PFSK-1 (cell line): ENCODE measurements at regions not wholly inside any gene's neighbourhood (a gene's known extent, or its start where the extent isn't known, plus 50 kb on each side); places are given as distances from the start of the nearest gene placed in this dataset.

ENCODE experiments used
- POLR2AphosphoS5 ChIP-seq: IDR thresholded peaks from 2 replicates; pipeline ENCODE4 v1.6.1; 2012; ENCODE audit warnings: low read depth, mild to moderate bottlenecking, control low read depth, low read length, moderate library complexity
- TAF1 ChIP-seq: IDR thresholded peaks from 2 replicates; pipeline ENCODE4 v1.6.1; 2012; ENCODE audit warnings: low read length, control low read depth, borderline replicate concordance; ENCODE audit not compliant: insufficient read depth

- TF ChIP-seq TAF1, result no peak
- no peak for TF ChIP-seq POLR2AphosphoS5
These were observed 199.7 kb upstream of the ASIC2 start for GRCh38 chr17:33492731-33493265.
